Keratinocyte (primary cell): ENCODE measurements at regions not wholly inside any gene's neighbourhood (a gene's known extent, or its start where the extent isn't known, plus 50 kb on each side); places are given as distances from the start of the nearest gene placed in this dataset.

Experiments used
- DNase-seq: peaks from one replicate; pipeline ENCODE4 v3.0.0-alpha.2; 2011; ENCODE audit warnings: low read depth, missing footprints, low spot score
- FAIRE-seq: peaks from 2 replicates; lab custom pipeline; 2011; peaks lifted over from hg19 to GRCh38; lab: Jason Lieb, UNC
- H2AFZ ChIP-seq: 2 replicates; pipeline ENCODE4 v1.6.0; 2012; ENCODE audit warnings: low read length, control low read depth, inconsistent platforms; ENCODE audit not compliant: control insufficient read depth
- H3K27ac ChIP-seq: 2 replicates; pipeline ENCODE4 v1.5.1; 2011; ENCODE audit warnings: low read length; ENCODE audit not compliant: control insufficient read depth, insufficient read depth
- H3K27me3 ChIP-seq: 3 replicates; pipeline ENCODE4 v1.6.0; 2011; ENCODE audit warnings: low read length; ENCODE audit not compliant: control insufficient read depth, insufficient read depth; ENCODE audit errors: extremely low read depth
- H3K36me3 ChIP-seq, 2 experiments: 2 replicates in 1 of 2; 3 replicates in 1 of 2; pipeline ENCODE4 v1.5.1; 2011; ENCODE audit warnings: low read length in 2 of 2, mild to moderate bottlenecking in 1 of 2; ENCODE audit not compliant: control insufficient read depth in 2 of 2, insufficient read depth in 2 of 2; ENCODE audit errors: extremely low read depth in 1 of 2
- H3K4me1 ChIP-seq: 3 replicates; pipeline ENCODE4 v1.5.1; 2011; ENCODE audit warnings: low read length; ENCODE audit not compliant: control insufficient read depth, insufficient read depth; ENCODE audit errors: extremely low read depth
- H3K4me2 ChIP-seq: 3 replicates; pipeline ENCODE4 v1.6.0; 2011; ENCODE audit warnings: low read depth, low read length; ENCODE audit not compliant: control insufficient read depth, insufficient read depth; ENCODE audit errors: extremely low read depth
- H3K4me3 ChIP-seq, 3 experiments: fragments of 200-600 bp in 1 of 3; sonication (generic) in 1 of 3; 2 replicates in 2 of 3; 3 replicates in 1 of 3; pipeline ENCODE4 v1.5.1; 2011 to 2016; ENCODE audit warnings: low read length in 3 of 3, mild to moderate bottlenecking in 3 of 3, control low read depth in 2 of 3, inconsistent platforms in 1 of 3, low read depth in 1 of 3, mixed read lengths in 1 of 3, mixed run types in 1 of 3, moderate library complexity in 1 of 3; ENCODE audit not compliant: control insufficient read depth in 2 of 3, insufficient read depth in 2 of 3; ENCODE audit errors: extremely low read depth in 1 of 3
- H3K79me2 ChIP-seq: 2 replicates; pipeline ENCODE4 v1.6.0; 2012; ENCODE audit warnings: low read length; ENCODE audit not compliant: control insufficient read depth, insufficient read depth
- H3K9ac ChIP-seq: 3 replicates; pipeline ENCODE4 v1.6.0; 2011; ENCODE audit warnings: low read length; ENCODE audit not compliant: control insufficient read depth, insufficient read depth; ENCODE audit errors: extremely low read depth
- H3K9me1 ChIP-seq: 3 replicates; pipeline ENCODE4 v1.6.0; 2011; ENCODE audit warnings: low read length; ENCODE audit not compliant: control insufficient read depth, insufficient read depth; ENCODE audit errors: extremely low read depth
- H3K9me3 ChIP-seq: 2 replicates; pipeline ENCODE4 v1.5.1; 2012; ENCODE audit warnings: low read depth, low read length; ENCODE audit not compliant: control insufficient read depth
- H4K20me1 ChIP-seq: 3 replicates; pipeline ENCODE4 v1.6.0; 2011; ENCODE audit warnings: low read length; ENCODE audit not compliant: control insufficient read depth, insufficient read depth; ENCODE audit errors: extremely low read depth
- CTCF ChIP-seq, 3 experiments: IDR thresholded peaks in 1 of 3; conservative IDR thresholded peaks in 1 of 3; optimal IDR thresholded peaks in 1 of 3; 2 replicates in 2 of 3; 3 replicates in 1 of 3; pipeline versions ENCODE3 to v1.5.1; 2011; ENCODE audit warnings: low read length in 3 of 3, mild to moderate bottlenecking in 3 of 3, moderate library complexity in 2 of 3, control low read depth in 1 of 3, inconsistent platforms in 1 of 3; ENCODE audit not compliant: insufficient read depth in 2 of 3; ENCODE audit errors: extremely low read depth in 1 of 3
- EZH2 ChIP-seq: IDR thresholded peaks from one replicate; pipeline ENCODE4 v1.6.1; 2012; ENCODE audit warnings: inconsistent platforms, mild to moderate bottlenecking, low read length, moderate library complexity
- dilution Hi-C: fragments of 300-500 bp; cut with MboI; formaldehyde crosslinking; loops from one replicate; pipeline ENCODE4 v1.7.0; 2020; ENCODE audit warnings: low sequenced_read_pairs; ENCODE audit not compliant: extremely low pct_ligation_motif_present

- no peak overlapping the region for H3K27ac ChIP-seq
- no peak overlapping the region for H3K4me3 ChIP-seq
- no peak overlapping the region for H2AFZ ChIP-seq
- TF ChIP-seq EZH2 (no peak), CTCF (optimal IDR thresholded peaks at IDR 0.05 in 1 of 3, IDR thresholded peaks at IDR 0.05 in 1 of 3, conservative IDR thresholded peaks at IDR 0.05 in 1 of 3; ENCODE audit: extremely low read depth in 1 of 3, insufficient read depth in 2 of 3, low read length in 3 of 3) (no peak)
- no peaks in the 10 kb centered on the region for H4K20me1 ChIP-seq
- no peak overlapping the region for H3K9ac ChIP-seq
- dilution Hi-C loops = no loop called here
- H3K9me1 ChIP-seq = no peaks in the 10 kb centered on the region
- H3K36me3 ChIP-seq = no peaks in the 10 kb centered on the region
- no peaks in the 10 kb centered on the region for H3K79me2 ChIP-seq
- DNase-seq (no peak), FAIRE-seq (no peak)
- H3K4me2 ChIP-seq = no peak overlapping the region
- no peaks in the 10 kb centered on the region for H3K4me1 ChIP-seq
- H3K27me3 ChIP-seq = no peaks in the 10 kb centered on the region
- H3K9me3 ChIP-seq = no peaks in the 10 kb centered on the region
Observed at GRCh38 chr1:187310038-187310631, 481.4 kb downstream of the PLA2G4A start.

- Histone ChIP-seq H3K9me3 (no peaks in the 10 kb centered on the region), H3K27ac (no peak overlapping the region), H3K4me3 (no peak overlapping the region), H3K9ac (no peak overlapping the region), H3K4me1 (no peaks in the 10 kb centered on the region), H2AFZ (no peak overlapping the region), H3K27me3 (no peaks in the 10 kb centered on the region), H4K20me1 (no peaks in the 10 kb centered on the region), H3K79me2 (no peaks in the 10 kb centered on the region), H3K9me1 (no peaks in the 10 kb centered on the region), H3K4me2 (no peak overlapping the region), H3K36me3 (no peaks in the 10 kb centered on the region)
- no peak for DNase-seq
- TF ChIP-seq EZH2 = no peak
- dilution Hi-C loops = no loop called here
- FAIRE-seq = no peak
Observed at GRCh38 chr1:187313115-187313514, 484.4 kb downstream of the PLA2G4A start.

- no peaks in the 10 kb centered on the region for H3K9me3 ChIP-seq
- H3K79me2 ChIP-seq = no peaks in the 10 kb centered on the region
- H3K4me2 ChIP-seq = no peak overlapping the region
- H3K9ac ChIP-seq = no peak overlapping the region
- FAIRE-seq (no peak), DNase-seq (no peak)
- no peaks in the 10 kb centered on the region for H3K27me3 ChIP-seq
- no peaks in the 10 kb centered on the region for H3K4me1 ChIP-seq
- TF ChIP-seq CTCF (optimal IDR thresholded peaks at IDR 0.05 in 1 of 3, IDR thresholded peaks at IDR 0.05 in 1 of 3, conservative IDR thresholded peaks at IDR 0.05 in 1 of 3; ENCODE audit: extremely low read depth in 1 of 3, insufficient read depth in 2 of 3, low read length in 3 of 3) (no peak), EZH2 (no peak)
- H3K4me3 ChIP-seq = no peak overlapping the region
- H4K20me1 ChIP-seq = no peaks in the 10 kb centered on the region
- dilution Hi-C loops = no loop called here
- H3K36me3 ChIP-seq = no peaks in the 10 kb centered on the region
- H3K27ac ChIP-seq = no peak overlapping the region
- H2AFZ ChIP-seq = no peak overlapping the region
- H3K9me1 ChIP-seq = no peaks in the 10 kb centered on the region
Observed at GRCh38 chr1:187326557-187326956, 497.8 kb downstream of the PLA2G4A start.
